DOHH2 (cell line): ENCODE measurements at regions not wholly inside any gene's neighbourhood (a gene's known extent, or its start where the extent isn't known, plus 50 kb on each side); places are given as distances from the start of the nearest gene placed in this dataset.

Experiments
- CTCF ChIP-seq: fragments of 200-600 bp; sonication (generic); IDR thresholded peaks from one replicate; pipeline ENCODE4 v1.5.1; 2014; ENCODE audit warnings: antibody characterized with exemption, mild to moderate bottlenecking, low read depth, low read length; ENCODE audit not compliant: poor library complexity, severe bottlenecking
- EZH2phosphoT487 ChIP-seq: fragments of 200-600 bp; sonication (generic); IDR thresholded peaks from 2 replicates; pipeline ENCODE4 v1.6.1; 2017; ENCODE audit warnings: borderline replicate concordance, mild to moderate bottlenecking, antibody characterized with exemption, low read length, moderate library complexity, mixed read lengths

- TF ChIP-seq CTCF = no peak
- TF ChIP-seq EZH2phosphoT487 = no peak
These were observed 182.8 kb upstream of the CHRM2 start for GRCh38 chr7:136685501-136686173.
